Hippocampal formation (tissue), 2 donors: ENCODE measurements at regions not wholly inside any gene's neighbourhood (a gene's known extent, or its start where the extent isn't known, plus 50 kb on each side); places are given as distances from the start of the nearest gene placed in this dataset.

ENCODE experiments used
- DNase-seq, 2 donors: peaks; one replicate each; lab custom pipeline; 2025; lab: John Stamatoyannopoulos, UW

DNA sequence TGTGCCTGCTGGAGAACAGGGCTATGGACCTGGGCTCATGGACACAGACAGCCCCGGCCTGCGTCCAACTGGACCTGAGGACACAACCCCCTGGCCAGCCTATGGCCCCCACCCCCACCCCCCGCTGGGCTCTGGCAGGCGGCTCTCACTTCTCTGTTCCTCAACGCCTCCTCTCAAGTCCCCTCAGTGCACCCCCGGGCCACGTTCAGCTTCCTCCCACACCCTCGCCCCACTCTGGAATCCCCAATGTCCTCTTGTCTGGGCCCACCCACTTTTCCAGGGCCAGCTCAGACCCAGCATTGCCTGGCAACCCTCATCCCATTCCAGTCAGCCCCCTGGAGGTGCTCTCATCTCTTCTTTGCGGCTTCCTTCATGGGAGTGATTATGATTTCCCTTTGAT is 130.2 kb upstream of the SPACA7 start:
- no peak for DNase-seq

DNA sequence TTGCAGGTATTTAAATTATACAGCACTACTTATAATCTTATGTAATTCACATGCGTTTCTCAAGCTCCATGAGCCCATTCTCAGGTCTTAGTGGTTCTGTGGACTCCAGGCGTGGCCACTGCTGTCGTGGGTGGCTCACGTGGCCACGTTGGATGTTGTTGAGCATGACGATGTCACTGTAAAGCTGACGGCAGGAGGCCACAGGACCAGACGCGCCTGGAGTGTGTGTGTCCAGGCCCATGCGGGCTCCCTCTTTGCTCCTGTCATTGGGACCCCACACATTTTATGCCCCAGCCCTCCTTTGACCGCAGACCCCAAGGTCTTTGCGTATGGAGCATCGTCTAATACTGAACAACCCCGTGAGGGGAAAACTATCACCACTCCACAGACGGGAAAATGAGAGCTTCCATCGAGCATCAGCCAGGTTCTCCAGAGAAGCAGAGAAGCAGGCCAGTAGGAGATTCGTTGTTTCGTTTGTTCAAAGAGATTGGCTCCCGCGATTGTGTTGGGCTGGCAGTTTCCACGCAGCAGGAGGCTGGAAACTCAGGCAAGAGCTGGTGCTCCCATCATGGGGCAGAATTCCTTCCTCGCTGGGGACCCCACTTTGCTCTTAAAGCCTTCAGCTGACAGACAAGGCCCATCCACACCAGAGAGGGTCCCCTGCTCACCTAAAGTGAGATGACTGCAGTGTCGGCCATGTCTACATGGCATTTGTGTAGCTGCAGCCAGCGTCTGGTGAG is 129.3 kb upstream of the SPACA7 start:
- DNase-seq: no peak

DNA sequence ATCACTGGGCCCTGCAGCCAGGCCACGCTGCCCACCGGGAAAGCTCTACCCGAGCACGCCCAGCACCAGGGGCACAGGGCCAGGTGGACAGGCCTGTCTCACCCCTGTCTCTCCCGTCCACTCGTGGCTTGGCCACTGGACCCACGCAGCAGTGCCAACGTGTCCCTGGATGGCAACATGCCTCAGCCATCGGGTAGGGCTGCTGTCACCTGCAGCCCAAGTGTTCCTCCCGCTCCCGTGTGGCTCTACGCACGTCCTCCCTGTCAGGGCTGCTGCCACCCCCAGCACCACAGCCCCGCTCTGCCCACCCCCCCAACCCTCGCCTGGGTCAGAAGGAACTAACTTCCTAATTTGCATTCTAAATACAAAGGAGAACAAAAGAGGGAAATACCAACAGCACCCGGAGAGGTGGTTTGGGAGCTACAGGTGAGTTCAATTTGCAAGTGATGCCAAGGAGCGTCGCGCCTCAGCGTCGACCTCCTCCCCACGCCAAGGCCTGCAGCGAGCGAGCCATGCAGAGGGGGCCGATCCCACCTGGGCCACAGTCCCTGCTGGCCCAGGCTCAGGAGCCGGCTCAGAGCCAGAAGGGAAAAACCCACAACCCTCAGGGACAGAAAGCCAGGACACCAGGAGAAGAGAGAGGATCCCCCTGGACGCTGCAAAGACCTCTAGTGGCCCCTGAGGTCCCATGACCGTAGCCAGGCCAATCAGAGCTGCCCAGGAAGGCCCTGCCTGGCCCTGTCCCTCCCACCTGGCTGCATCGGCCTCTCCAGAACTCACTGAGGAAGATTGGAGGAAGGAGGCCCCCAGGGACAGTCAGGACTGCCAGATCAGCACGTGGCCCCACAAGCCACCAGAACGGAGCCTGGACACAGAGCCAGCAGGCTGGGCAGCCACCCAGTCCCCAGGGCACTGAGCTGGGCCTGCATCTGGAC is 128.4 kb upstream of the SPACA7 start:
- DNase-seq: no peak

DNA sequence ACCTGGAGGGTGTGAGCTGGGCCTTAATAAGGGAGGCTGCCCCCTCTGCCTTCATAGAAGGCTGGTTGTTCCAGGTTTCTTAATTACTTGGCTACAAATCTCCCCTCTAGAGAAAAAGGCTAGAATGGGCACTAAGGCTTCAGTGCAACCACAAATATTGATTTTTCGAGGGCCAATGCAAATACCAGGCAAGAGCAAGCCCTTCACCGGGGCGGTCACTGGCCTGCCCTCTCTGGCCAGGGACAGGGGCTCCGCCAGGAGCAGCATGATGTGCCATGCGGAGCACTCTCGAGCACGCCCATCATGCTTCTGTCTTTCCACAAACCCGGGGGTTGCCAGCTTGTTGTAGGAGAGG is 127.8 kb upstream of the SPACA7 start:
- no peak for DNase-seq

DNA sequence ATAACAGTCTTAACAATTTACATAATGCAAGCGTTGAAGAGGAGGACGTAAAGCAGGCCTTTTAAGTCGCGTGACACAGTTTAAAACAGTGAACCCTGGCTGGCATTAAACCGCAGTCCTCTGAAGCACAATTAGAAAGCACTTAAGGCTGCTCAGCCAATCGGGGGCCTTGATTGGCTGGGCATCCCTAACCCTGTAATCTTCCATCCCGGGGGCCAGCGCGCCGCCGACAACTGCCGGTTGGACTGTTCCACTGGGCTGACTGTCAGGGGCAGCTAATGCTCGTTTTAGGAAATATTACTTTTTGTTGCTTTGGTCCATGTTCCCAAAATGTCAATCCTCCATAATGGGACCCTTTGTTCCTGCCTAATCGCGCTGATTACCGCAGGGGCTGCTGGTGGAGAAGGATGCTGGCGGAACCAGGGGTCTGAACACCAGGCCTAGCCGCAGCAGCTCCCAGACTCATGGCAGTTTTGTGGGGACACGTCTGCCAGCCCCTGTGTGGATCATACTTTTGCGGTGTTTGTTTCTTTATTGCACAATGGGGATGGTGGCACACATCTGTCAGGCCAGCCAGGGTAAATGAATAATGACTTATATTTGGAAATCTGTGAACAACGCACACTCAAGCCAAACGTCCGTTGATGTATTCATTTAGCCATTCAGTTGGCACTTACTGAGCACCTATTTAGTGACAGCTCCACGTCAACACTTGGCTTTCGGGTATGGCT is 127.1 kb upstream of the SPACA7 start:
- DNase-seq: no peak

DNA sequence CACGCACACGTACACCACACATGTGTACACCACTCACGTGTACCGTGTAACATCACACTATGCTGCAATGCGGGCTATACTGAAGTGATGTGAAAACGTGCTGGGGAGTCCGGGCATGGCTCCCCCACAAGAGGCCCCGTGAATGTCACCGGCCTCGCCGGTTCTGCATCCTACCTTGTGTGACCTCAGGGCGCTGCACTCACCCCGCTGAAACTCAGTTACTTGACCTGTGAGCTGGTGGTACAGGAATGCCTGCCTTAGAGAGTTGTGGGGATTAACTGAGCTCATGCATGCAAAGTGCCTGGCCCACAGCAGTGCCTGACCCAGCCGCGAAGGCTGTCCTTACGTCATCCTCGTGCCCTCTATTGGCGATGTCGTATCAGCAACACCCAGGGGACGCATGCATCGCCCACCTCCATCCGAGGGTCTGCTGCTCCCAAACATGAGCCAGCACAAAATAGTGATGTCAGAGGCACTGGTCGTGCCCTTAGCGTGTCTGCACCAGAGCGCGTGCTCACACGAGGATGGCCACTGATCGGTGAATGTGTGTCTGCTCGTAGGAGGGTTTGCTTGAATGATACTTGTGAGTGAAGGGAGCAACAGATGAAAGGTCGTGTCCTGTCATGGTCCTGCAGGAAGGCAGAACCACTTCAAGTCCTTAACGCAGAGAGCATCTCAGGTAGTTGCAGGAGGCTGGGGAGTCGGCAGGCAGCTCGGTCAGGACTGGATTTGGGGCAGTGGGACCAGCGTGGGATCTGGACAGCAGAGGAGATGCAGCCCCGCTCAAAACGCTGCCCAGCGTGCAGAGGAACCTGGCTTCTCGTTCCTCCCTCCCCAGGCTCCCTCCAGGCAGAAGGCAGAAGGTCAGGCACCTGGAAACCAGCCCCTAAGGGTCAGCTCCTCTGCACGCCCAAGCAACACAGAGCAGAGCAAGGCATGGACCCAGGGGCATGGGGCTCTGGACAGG is 126.2 kb upstream of the SPACA7 start:
- no peak for DNase-seq

DNA sequence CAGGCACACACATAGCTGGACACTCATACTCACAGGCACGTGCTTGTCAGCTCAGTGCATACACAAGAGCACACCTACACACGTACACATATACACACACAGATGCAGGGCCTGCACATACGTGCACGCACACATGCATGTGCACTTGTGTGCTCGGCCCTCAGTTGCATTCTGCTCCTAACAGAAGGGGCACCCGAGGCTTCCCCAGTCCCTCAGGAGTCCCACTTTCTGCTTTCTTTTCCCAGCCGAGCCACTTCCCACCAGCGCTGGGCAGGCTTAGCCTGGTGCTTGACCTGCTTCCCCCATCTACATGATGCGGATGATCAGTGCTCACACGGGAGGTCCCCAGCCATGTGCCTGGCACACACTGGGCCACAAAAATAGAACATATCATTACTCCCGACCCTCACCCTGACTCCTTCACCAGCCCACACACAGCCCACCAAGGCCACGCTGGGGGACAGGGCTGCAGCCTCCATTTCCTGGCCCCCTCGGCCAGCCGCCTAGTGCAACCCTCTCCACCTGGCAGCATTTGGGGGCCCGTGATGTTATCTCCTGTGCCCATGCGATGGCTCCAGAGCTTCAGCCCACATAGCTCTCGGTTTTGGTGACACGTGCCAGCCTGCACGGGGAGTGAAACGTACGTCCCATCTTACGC is 125.2 kb upstream of the SPACA7 start:
- no peak for DNase-seq

DNA sequence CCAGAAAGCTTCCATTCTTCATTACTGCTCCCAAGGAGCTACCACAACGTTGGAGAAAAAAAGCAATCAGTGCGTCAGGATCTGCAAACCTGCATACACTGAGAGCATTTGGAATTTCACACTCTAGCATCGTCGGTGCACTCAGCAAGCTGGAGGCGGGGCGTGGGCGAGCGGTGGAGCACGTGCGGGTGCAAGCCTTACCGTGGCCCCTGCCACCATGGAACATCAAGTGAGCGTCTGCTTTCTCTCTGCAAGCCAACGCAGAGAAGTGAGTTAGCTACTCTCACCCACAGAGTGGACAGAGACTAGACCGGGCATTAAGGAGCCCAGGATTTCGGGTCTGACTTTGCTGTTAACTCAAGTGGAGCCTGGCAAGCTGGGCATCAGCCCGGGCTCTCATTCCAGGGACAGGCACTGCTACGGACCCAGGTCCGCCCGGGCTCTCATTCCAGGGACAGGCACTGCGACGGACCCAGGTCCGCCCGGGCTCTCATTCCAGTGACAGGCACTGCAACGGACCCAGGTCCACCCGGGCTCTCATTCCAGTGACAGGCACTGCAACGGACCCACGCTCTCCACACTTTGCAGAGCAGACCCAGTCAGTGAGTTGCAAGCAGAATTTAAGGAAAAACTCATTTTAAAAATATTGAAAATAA is 124.1 kb upstream of the SPACA7 start:
- no peak for DNase-seq

DNA sequence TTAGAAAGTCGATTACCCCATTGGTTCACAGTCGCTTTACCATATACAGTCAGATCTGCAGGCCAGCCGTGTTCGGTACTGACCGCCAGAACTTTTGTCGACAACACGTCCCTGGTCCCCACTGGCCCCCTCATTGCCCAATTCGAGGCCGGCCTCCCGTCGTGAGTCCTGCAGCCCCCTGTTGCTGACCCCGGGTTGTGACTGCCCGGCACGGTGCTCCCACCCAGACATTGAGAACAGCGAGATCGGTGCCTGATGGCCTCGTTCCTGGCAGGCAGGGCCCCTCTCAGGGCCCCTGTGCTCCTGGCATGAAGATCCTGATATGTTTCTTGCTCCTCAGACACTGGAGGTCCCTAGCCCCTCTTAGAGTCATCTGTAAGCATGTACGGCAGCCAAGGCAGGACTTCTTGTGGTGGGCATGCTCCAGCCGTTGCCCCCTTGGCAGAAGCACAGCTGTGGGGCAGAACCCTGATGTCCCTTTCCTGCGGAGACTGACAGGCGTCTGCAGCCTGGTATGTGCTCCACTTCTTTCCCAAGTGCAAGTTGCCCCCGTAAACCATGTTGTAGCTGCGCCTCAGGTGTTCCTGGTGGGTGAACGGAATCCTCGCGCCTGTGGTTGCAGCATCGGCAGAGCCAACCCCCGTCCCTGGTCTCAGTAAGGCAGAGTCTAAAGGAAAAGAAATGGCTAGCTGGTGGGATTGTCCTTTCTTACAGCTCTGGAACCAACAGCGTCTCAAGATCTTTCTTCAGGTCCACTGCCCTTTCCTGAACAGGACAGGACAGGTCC is 123.2 kb upstream of the SPACA7 start:
- no peak for DNase-seq

DNA sequence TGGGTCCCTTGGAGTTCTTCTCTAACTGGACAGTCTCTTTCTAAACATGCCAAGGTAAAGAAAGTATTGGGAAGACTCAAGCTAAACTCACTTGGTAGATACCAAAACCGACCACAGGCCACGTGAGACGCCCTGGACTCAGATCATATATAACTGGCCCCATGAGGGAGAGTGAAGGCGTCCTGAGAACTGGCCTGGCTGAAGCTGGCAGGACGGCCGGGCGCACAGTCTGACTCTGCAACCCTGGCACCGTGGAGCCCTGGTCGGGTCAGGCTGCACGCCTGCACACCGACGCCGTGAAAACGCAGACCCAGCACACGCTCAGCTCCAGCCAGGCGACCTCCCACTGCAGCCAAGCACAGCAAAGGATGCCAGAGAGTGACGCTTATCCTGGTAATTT is 122.5 kb upstream of the SPACA7 start:
- DNase-seq: no peak

DNA sequence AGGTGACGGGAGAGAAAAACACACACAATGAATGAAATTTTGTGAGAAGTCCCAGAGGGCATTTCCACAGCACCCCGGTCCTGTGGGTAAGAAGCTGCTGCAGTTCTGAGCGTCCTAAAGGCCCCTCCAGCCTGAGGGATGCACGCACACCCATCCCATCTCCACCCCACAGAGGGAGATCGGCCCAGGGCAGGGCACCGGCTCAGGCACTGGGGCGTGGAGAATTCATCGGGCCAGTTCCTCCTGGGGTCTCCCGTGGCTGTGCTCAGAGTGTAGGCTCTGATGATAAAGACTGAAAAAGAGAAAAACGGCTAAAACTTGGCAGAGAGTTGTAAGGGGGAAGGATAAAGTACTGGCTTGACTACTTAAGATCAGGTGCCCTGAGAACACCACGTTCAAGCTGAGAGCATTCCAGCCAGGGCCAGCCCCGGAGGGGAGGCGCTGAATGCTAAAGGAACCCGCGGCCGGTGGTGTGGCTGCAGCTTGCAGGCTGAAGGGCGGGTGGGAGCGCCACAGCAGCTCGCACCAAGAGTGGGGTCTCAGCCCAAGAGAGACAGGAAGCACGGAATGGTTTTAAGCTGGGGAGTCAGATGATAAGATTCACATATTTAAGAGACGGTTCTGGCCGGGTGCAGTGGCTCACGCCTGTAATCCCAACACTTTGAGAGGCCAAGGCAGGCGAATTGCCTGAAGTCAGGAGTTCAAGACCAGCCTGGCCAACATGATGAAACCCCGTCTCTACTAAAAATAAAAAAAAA is 121.9 kb upstream of the SPACA7 start:
- DNase-seq: no peak

DNA sequence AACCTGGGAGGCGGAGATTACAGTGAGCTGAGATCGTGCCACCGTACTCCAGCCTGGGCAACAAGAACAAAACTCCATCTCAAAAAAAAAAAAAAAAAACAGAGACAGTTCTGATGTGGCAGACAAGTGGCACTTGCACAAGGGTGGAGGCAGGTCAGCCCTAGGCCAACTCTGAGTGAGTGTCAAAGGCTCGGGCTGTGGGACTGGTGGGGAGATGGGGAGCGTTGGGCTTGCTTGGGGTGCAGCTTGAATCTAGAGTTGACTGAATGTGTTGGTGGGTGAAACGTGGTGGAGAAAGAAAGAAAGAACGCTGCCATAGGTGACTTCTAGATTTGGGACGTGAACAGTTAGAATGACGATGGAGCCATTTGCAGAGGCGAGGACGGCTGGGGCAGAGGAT is 121.3 kb upstream of the SPACA7 start:
- DNase-seq: no peak

DNA sequence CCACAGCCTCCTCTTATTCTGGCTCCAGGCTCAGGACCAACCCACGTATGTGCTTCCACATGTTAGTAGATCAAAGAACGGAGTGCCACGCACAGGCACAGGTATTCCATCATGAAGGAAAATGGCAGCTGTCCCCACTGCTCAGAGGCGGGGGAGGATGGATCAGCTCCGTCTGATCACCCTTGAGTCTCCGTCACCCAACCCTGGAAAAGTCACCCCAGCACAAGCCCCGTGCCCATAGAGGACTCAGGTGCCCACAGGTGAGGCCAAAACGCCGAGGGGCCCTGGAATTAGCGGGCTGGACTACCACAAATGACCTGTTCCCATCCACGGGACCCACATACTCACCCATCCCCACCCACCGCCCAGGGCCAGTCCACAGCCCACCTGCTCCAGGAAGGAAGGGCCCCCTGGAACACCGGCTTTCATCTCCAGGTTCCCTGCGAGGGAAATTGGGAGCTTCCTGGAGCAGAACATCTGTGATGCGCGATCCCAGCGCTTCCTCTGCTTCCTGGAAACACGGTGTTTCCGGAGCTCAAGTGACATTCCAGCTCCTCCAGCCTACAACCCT is 120.5 kb upstream of the SPACA7 start:
- no peak for DNase-seq

DNA sequence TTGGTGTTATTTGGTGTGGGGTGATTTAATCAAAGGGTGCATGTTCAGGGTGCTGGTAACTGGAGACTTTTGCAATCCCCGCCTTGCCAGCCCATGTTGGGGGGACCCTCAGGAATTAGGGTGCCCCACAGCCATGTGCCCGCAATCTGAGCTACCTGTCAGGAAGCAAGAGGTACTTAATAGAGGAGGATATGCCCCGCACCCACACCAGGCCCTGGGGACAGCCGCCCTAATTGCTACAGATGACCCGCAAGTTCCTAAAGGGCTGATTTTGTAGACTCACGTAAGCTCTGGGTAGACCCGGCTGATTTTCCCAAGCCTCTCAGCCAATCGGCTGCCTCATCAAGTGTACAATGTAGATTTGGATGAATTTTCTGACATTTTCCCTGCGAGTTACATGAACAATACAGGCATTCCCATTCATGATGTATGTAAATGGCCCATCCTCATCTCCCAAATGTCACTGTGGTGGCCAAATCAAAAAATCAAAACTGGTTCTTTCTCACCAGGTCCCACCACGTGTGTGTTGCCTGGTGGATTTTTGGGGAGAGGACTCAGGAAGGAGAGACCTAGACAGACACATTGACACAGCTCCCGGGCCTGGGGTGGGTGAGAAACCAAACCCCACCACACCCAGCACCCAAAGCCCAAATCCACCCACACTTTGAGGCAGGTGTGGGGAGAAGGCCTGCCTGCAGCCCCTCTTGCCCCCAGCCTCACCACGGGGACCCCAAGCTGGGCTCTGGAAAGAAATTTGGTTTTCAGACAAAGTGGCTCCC is 119.2 kb upstream of the SPACA7 start:
- no peak for DNase-seq

DNA sequence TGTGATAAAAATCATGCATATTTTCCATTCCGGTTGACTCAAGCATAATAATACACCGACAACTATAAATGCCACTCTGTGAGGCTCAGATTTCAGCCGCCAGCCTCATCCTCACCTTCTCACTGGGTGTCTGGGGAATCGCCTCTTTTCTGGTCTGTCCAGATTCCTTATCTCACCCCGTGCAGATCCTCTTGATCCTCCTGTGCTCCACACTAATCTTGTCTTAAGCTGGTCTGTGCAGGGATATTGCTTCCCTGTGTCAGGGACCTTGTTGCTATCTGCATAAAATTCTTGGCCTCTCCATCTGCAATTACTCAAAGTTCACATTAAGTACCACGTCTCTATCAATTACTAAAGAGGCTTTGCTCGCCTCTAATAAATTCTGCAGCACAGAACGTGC is 116.6 kb upstream of the SPACA7 start:
- no peak for DNase-seq

DNA sequence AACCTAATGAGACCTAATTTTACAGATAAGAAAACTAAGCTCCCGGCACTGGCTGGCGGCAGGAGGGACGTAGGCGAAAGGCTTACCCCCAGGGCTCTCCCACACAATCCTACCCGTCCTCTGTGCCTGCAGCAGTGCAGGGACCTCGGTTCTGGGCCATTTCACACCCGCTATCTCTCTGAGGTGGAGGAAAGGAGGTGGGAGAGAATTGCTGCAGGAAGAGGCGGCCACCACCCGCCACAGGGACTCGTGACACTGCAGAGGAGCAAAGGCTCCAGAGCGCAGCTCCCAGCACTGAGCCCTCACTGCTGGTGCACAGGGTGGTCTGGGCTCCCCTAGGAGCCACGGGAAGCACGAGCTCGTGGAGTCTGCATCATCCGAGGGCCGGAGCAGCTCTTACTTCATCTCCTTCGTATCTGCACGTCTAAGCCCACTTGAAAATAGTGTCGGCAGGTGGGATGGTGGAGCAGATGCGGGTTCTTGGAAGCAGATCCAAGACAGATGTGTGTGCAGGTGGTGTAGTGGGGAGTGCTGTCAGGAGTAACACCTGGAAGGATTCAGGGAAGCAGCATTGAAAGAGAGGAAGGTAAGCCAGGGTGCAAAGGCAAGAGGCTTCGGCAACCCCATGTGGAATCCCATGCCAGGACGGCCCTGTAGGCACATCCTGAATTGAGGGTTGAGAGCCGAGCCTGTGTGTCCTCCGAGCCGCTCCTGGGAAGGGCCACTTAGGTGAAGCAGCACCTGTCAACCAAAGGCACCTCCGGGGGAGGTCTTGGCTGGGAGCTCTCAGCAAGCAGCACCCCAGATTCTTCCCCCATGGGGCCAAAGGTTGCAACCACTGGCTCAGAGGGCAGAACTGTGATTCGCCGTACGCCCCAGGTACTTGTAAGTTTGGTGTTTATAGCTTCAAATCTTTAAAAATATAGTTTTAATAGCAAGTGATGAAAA is 115.8 kb upstream of the SPACA7 start:
- DNase-seq: no peak

DNA sequence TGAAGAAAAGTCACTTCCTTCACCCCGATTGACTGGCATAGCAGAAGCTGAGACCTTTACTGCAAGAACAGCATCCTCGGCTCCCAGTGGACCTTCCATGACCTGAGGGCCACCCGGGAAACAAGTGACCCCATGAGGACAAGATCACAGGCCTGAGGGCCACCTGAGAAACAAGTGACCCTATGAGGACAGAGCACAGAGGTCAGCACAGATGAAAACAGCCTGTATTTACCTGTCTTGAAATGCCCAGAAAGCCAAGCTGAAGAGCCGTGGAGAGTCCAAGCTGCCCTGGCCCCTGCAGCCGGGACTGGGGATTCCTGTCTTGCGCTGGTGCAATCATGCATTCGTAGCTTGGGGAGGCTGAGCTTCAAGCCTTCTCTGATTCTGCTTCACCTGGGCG is 114.2 kb upstream of the SPACA7 start:
- DNase-seq: no peak
